Fibroblast of villous mesenchyme (primary cell): ENCODE measurements at regions not wholly inside any gene's neighbourhood (a gene's known extent, or its start where the extent isn't known, plus 50 kb on each side); places are given as distances from the start of the nearest gene placed in this dataset.

Experiments
- DNase-seq: peaks from one replicate; pipeline ENCODE4 v3.0.0-alpha.2; 2010; ENCODE audit warnings: low read depth
- H3K4me3 ChIP-seq: 2 replicates; pipeline ENCODE4 v1.5.1; 2011; ENCODE audit warnings: low read depth, mild to moderate bottlenecking, low read length
- TF ChIP-seq, protein P1 (sequence below): IDR thresholded peaks from 2 replicates; pipeline ENCODE4 v1.5.1; 2012; ENCODE audit warnings: low read depth, mild to moderate bottlenecking, low read length; ENCODE audit not compliant: insufficient read depth

DNA sequence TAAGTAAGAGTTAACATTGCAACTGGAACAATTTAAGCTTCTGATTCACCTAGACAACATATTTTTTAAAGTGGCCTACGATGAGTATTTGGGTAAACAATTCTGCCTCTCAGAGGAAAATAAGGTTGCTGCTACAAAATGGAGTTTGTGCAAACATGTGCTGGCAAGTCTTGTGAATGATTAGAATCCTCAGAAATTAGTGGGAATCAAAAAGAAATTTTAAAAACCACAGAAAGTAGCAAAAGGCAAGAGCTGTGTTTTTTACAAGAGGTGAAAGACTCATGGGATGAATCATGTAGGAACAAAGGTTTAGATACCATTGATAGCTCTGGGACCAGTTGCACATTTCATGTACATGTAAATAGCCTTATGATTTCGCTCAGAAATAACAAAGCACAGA lies 561.6 kb downstream of the TAF11L14 start:
- TF ChIP-seq, protein P1, sequence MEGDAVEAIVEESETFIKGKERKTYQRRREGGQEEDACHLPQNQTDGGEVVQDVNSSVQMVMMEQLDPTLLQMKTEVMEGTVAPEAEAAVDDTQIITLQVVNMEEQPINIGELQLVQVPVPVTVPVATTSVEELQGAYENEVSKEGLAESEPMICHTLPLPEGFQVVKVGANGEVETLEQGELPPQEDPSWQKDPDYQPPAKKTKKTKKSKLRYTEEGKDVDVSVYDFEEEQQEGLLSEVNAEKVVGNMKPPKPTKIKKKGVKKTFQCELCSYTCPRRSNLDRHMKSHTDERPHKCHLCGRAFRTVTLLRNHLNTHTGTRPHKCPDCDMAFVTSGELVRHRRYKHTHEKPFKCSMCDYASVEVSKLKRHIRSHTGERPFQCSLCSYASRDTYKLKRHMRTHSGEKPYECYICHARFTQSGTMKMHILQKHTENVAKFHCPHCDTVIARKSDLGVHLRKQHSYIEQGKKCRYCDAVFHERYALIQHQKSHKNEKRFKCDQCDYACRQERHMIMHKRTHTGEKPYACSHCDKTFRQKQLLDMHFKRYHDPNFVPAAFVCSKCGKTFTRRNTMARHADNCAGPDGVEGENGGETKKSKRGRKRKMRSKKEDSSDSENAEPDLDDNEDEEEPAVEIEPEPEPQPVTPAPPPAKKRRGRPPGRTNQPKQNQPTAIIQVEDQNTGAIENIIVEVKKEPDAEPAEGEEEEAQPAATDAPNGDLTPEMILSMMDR, result no peak
- DNase-seq, result no peak
- no peak overlapping the region for H3K4me3 ChIP-seq

DNA sequence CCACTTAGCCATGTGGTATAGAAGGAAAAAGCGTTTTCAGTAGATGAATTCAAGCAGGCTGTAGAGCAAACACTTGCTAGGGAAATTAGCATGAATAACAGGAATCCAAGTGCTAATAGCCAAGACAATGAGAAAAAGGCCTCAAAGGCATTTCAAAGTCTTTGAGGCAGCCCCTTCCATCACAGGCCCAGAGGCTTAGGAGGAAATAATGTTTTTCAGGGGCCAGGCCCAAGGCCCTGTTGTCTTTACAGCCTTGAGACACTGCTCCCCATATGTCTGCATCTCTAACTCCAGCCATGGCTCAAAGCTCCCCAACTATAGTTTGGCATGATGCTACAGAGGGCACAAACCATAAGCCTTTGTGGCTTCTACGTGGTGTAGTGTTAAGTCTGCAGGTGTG lies 563.5 kb downstream of the TAF11L14 start:
- DNase-seq, result no peak
- no peak overlapping the region for H3K4me3 ChIP-seq
- TF ChIP-seq, protein P1, result no peak

DNA sequence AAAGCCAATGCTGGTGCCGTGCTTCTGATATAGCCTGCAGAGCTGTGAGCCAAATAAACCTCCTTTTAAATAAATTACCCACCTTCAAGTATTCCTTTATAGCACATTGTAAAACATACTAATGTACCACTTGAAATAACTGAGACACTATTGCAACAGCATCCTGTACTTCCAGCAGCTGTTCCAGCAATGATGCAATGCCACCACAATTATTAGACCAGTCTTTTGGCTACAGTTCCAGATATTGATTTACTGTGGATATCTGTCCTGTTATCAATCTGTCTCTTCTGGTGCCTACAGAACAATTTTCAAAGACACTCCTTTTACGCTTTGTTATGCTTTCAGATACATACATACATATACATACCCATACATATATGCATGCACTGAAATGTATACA lies 567.9 kb downstream of the TAF11L14 start:
- no peak for DNase-seq
- TF ChIP-seq, protein P1, result no peak
- H3K4me3 ChIP-seq, result no peak overlapping the region

DNA sequence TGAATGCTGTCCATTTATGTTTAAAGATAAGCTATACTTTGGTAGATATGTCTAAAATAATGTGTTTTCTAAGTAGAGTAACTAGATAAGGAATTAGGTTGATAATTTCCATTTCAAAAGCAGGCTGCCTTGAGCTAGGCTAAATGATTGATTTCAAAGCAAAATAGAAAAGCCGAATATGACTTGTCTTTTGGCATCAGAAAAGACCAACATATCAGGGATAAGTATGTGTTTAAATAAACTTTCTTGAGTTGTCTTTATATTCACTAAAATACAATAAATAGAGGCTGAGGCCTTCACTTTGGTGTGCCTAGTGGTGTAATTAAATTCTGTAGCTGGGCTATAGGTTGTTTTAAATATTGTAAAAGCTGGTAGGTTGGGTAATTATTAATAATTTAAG lies 569.0 kb downstream of the TAF11L14 start:
- no peak for DNase-seq
- no peak overlapping the region for H3K4me3 ChIP-seq
- TF ChIP-seq, protein P1, result no peak

DNA sequence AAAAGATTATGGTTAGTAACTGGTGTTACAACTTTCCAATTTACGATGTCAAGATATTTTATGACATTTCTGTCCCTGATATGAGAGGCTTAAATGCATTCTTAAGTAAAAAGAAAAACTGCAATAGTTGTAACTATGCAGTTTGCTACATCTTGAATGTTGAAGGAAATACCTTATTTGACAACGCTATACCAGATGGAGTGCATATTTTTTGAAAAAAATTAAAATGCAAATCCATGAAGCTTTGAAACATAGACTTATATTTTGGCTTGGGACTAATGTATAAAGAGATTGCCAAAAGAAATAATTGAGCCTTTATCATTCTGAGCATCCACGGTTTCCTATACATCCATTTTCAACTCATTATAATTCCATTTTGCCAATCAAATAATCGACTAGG lies 579.4 kb downstream of the TAF11L14 start:
- no peak overlapping the region for H3K4me3 ChIP-seq
- TF ChIP-seq, protein P1, result no peak
- DNase-seq, result no peak

DNA sequence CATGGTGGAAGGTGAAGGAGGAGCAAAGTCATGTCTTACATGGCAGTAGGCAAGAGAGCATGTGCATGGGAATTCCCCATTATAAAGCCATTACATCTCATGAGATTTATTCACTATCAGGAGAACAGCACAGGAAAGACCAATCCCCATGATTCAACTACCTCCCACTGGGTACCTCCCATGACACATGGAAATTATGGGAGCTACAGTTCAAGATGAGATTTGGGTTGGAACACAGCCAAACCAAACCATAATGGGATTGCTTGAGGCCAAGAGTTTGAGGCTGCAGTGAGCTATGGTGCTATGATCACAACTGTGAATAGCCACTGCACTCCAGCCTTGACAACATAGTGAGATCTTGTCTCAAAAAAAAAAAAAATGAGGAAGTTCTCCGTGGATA lies 581.8 kb downstream of the TAF11L14 start:
- no peak for DNase-seq
- TF ChIP-seq, protein P1, result no peak
- no peak overlapping the region for H3K4me3 ChIP-seq

DNA sequence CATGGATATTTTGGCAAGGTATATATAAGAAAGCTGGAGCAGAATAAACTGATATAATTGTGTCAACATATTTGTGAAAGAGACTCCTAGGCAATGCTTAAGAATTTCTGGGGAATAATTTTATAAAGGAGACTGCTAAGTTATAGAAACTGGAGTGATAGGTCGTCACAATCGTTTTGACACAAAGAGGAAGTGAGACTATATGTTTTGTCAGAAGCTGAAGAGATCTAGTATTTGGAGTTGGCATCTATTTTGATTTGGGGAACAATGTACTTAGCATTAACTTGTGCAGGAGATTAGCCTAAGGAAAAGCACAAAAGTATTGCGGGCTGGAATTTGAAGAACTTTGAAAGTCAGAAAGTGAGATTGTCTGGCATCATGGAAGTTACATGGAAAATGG lies 582.5 kb downstream of the TAF11L14 start:
- no peak overlapping the region for H3K4me3 ChIP-seq
- no peak for DNase-seq
- TF ChIP-seq, protein P1, result no peak
